Embryonic facial prominence (tissue), 1 donor: ENCODE measurements at regions not wholly inside any gene's neighbourhood (a gene's known extent, or its start where the extent isn't known, plus 50 kb on each side); places are given as distances from the start of the nearest gene placed in this dataset.

Experiments used
- DNase-seq: peaks from one replicate; pipeline ENCODE4 v3.0.0-alpha.2; 2016; ENCODE audit errors: extremely low spot score

DNA sequence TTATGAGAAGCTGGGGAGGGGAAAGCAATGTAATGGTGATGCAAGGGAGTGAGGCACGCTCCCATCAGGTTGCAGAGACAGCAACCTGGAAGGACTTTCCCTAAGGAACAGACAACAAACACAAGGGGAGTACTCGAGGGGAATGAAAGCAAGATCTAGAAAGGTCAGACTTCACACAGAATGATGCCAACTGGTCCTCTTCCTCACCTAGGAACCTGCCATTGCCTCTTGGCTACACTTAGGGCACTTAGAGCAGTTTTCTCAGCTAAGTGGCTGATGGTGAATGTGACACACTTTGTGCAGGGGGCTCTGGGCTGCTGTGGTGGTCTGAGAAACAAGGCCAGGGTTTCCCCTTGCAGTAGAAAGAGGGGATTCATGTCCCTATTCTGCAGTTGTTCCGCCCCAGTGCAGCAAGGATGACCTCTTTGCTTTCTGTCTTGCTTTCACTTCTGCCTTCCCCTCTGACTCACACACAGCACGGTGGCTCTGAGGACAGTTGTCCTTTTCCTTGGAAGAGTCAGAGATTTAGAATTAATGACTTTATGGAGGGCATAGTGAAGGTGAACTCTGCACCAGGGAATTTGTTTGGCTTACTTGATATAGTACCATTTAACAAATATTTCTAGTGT lies 394.0 kb upstream of the KLF4 start:
- no peak for DNase-seq

GRCh38 chr9:107881626-107882300 lies 392.2 kb upstream of the KLF4 start:
- no peak for DNase-seq

- no peak for DNase-seq
Observed at GRCh38 chr9:107878462-107878861, 388.9 kb upstream of the KLF4 start.

DNA sequence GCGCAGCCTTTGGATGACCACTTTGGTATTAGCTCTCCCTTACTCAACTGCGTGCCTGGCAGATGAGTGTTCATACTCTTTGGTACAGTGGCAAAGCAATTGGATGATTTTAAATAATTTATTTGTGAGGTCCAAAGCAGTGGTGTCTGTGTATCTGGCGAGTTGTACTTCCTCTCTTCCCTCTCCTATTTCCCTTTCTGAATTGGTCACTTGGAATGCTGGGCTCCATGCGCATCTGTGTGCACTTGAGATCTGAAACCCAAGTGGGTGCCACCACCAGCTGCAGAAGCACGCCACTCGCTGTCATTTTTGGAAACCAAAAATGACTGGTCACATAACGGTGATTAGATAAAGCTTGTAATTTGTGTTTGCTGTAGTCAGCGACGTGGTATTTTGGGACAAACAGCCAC lies 386.0 kb upstream of the KLF4 start:
- no peak for DNase-seq

DNA sequence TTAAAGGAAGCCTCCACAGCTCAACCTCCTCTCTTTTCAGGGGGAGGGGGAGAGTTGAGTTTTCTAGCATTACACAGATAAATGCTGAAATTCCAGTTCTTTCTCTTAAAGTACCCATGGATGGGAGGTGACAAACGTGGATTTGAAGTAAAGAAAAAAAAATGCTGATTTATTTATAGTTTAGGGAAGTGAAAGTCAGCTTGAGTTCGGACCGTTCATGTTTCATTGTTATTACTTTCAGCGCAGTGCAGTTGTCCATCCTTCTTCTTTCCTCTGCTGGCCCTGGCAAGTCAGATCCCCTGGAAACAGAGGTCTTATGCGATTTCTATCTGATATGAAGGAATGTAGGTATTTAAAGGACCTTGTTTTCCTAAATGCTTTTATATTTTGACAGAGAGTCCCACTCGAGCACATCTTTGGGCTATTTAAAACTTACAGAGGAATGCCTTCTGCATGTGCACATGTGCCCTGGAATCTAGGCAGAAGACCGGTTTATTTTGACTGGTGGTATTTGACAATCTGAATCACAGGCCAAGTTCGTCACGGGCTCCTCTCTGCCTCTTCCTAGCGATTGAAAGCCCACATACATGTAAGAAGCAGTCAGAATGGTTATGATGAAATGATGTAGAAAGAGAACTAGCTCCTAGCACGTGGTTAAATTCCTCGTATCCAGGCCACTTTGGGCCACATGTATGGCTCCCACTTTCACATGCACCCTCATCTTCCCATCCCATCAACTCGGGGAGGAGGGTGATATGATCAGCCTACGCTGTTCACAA lies 385.2 kb upstream of the KLF4 start:
- no peak for DNase-seq

DNA sequence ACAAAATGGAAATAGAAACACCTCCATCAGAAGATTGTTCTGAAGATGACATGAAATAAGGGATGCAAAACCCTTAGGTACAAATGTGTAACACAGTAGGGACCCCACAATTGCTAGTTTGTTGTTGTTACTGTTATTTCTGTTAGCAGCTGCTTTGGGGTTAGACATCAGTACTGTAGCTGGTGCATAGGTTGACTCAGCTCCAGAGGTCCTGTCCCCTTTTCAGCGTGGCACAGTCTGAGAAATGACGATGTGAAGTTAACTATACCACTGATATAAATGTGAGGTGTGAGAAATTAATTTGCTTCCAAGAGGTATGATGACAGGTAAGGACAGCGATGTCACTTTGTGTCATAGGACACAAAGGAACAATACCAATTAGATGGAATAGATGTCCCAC lies 384.6 kb upstream of the KLF4 start:
- DNase-seq, result no peak

- no peak for DNase-seq
Observed at GRCh38 chr9:107872457-107873192, 383.1 kb upstream of the KLF4 start.

- no peak for DNase-seq
Observed at GRCh38 chr9:107870927-107871680, 381.5 kb upstream of the KLF4 start.

- no peak for DNase-seq
Observed at GRCh38 chr9:107870221-107870620, 380.7 kb upstream of the KLF4 start.

GRCh38 chr9:107869111-107869510 lies 379.5 kb upstream of the KLF4 start:
- no peak for DNase-seq

- DNase-seq, result no peak
Observed at GRCh38 chr9:107868186-107868585, 378.6 kb upstream of the KLF4 start.

DNA sequence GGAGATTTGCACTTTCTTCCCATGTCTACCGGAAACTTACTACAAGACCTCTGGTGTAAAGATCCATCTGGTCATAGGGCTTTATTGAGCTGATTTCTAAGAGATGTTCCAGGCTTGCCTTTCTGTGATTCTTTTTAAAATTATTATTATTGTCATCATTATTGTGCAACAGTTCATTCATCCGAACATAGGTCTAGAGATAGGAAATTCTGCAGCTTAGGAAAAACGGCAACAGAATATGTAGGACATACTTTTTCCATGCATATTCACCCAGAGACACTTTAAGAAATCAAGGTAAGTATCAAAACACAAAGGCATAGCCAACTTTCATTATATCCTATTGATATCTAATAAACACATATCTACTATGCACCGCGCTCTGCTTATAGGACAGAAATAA lies 378.2 kb upstream of the KLF4 start:
- no peak for DNase-seq

GRCh38 chr9:107866711-107867311 lies 377.2 kb upstream of the KLF4 start:
- no peak for DNase-seq

DNA sequence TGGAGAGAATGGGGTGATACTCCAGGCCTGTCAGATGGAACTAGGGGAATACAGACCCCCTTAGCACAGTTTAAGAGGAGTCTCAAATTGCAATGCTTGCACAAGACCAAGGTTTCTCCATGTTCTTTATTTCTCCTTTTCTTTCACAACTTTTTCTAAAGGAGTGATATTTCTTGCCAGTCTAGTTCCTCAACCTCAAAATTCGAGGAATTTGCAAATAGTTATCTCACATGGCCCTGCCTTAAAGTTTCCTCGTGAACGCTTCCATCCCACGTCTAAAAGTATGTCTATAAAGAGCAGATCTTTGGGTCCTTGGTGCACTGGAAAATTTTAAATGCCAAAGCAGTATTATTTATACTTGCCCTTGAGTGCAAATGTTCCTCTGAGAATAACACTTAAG lies 373.8 kb upstream of the KLF4 start:
- DNase-seq, result no peak

GRCh38 chr9:107862881-107863280 lies 373.3 kb upstream of the KLF4 start:
- DNase-seq, result no peak

GRCh38 chr9:107862323-107862722 lies 372.8 kb upstream of the KLF4 start:
- DNase-seq, result no peak

DNA sequence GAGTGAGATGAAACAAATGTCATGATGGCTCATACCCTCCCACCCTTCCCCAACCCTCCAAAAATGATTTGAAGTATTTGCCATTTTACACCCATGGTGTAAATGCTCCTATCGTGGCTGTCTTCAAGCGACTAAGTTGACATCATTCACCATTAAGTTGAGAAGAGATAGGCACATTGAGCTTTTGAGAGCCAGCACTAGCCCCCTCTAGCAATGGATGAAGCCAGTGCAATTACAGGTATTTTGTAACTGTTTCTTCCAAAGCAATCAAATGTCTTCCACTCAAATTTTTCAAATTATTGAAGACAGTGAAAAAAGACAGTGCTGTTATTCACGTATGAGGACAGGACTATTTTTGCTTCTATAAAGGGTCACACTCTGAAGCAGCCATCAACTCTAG lies 371.5 kb upstream of the KLF4 start:
- DNase-seq, result no peak

GRCh38 chr9:107858260-107858659 lies 368.7 kb upstream of the KLF4 start:
- no peak for DNase-seq

- DNase-seq, result no peak
Observed at GRCh38 chr9:107856633-107857032, 367.1 kb upstream of the KLF4 start.

GRCh38 chr9:107855164-107855563 lies 365.6 kb upstream of the KLF4 start:
- no peak for DNase-seq

DNA sequence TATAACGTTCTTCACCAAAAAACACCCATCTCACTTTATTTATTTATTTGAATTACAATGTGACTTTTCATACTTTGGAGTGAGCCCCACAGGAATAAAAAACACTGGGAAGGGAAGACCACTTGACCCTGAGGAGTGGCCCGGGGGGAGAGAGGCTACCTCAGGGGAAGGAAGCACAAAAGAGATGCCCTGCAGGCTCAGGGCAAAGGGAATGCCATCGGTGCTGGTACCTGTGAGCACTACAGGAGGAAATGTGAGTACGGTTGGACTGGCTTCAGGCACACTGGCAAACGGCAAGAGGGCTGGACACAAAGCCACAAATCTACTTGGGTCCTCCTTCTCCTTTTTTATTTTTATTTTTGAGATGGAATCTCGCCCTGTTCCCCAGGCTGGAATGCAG lies 363.9 kb upstream of the KLF4 start:
- no peak for DNase-seq
